Kidney (tissue), 13 donors: ENCODE measurements at regions not wholly inside any gene's neighbourhood (a gene's known extent, or its start where the extent isn't known, plus 50 kb on each side); places are given as distances from the start of the nearest gene placed in this dataset.

ENCODE experiments used
- DNase-seq, 5 donors: peaks; one replicate each; pipeline ENCODE4 v3.0.0-alpha.2; 2013 to 2020
- FAIRE-seq: peaks from 2 replicates; lab custom pipeline; 2012; peaks lifted over from hg19 to GRCh38; lab: Jason Lieb, UNC
- H3K27ac ChIP-seq, 2 donors: one replicate each; pipeline ENCODE4 v1.7.0; 2013; ENCODE audit warnings: low read depth in 2 of 2, low read length in 2 of 2, inconsistent platforms in 1 of 2
- H3K27me3 ChIP-seq: one replicate; pipeline ENCODE4 v1.7.1; 2013; ENCODE audit warnings: low read length, inconsistent platforms; ENCODE audit not compliant: control insufficient read depth, insufficient read depth
- H3K36me3 ChIP-seq, 3 donors: one replicate each; pipeline versions ENCODE4 v1.7.0 to v1.7.1; 2013; ENCODE audit warnings: low read length in 3 of 3, control low read depth in 1 of 3, inconsistent platforms in 1 of 3; ENCODE audit not compliant: insufficient read depth in 3 of 3, control insufficient read depth in 2 of 3
- H3K4me1 ChIP-seq, 3 donors: one replicate each; pipeline versions ENCODE4 v1.7.0 to v1.7.1; 2013; ENCODE audit warnings: low read length in 3 of 3, inconsistent platforms in 1 of 3, low read depth in 1 of 3; ENCODE audit not compliant: control insufficient read depth in 2 of 3, insufficient read depth in 2 of 3
- H3K4me3 ChIP-seq, 3 donors: one replicate each; pipeline versions ENCODE4 v1.7.0 to v1.8.1; 2013; ENCODE audit warnings: low read length in 3 of 3, control low read depth in 1 of 3, inconsistent platforms in 1 of 3
- H3K9ac ChIP-seq, 3 donors: one replicate each; pipeline versions ENCODE4 v1.7.0 to v1.7.1; 2013; ENCODE audit warnings: low read length in 3 of 3, control low read depth in 1 of 3, inconsistent platforms in 1 of 3
- H3K9me3 ChIP-seq, 3 donors: one replicate each; pipeline versions ENCODE4 v1.7.0 to v1.7.1; 2013; ENCODE audit warnings: low read length in 3 of 3, control low read depth in 1 of 3, inconsistent platforms in 1 of 3; ENCODE audit not compliant: control insufficient read depth in 2 of 3, insufficient read depth in 1 of 3
- intact Hi-C: fragments of 100-400 bp; cut with DNase I; formaldehyde crosslinking; loops from one replicate; pipeline ENCODE4 v1.11.1; 2022
- TF ChIP-seq, protein P1 (sequence below): IDR thresholded peaks from 3 replicates; pipeline ENCODE4 v1.5.1; 2012; ENCODE audit warnings: mild to moderate bottlenecking, moderate library complexity, borderline replicate concordance; ENCODE audit not compliant: insufficient read depth; ENCODE audit errors: extremely low read depth
- donor health status: control.
- donor health status: control.
- donor health status: control.
- donor health status: control.
- donor health status: control.
- donor health status: DM: yes; HTN: yes; CAD: no.
- donor health status: Normal renal cell carcinoma (clear cell type).

DNA sequence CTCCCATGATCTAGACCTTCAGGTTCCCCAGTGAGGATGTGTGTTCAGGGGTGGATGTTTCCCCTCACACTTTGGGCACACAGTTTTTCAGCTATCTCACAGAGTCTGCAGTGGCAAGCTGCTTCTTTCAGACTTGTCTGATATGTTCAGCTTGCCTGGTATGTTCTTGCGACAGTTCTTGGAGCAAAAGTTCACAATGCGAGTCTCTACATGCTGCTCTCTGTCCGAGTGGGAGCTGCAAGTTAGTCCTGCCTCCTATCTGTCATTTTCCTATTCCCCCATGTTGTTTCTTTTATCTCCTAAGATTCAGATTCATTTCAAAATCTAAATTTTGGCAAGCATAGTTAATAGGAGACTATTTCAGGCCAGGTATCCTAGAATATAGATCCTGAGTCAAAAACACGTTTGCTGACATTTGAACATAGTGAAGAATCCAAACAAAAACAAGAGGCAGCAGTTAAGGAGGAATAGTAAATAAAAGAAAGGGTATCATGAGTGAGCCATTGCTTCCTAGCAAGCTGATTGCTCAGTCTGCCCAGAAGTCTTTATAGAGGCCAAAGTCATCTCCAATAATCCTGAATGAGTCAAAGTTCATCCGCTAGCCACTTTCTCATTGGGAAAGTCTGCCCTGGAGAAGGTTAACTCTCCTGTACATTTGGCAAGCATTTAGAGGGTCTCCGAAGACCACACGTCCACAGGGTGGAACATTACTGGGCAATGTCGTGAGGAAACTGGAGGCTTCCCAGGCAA is 140.2 kb upstream of the MOCS1 start:
- FAIRE-seq = no peak

DNA sequence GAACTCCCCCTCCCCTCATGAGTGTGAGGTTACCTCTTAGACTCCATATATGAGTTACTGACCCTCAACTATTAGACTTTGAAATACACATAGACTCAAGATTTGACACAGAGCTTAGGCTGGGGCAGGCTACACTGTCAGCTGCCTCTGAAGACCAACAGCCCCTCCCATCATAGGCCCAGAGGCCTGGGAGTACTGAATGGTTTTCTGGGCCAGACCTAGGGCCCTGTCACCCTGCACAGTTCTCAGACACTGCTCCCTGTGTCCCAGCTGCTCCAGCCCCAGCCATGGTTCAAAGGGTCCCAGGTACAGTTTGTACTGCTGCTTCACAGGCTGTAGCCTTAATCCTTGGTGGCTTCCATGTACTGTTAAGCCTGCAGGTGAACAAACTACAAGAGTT is 132.1 kb upstream of the MOCS1 start:
- no peak for DNase-seq
- no peak overlapping the region for H3K27ac ChIP-seq
- H3K9me3 ChIP-seq = peaks cover 0 to 3% (median 3%) of the 10 kb centered on the region in 3 donors
- H3K4me3 ChIP-seq = no peak overlapping the region
- TF ChIP-seq, protein P1, sequence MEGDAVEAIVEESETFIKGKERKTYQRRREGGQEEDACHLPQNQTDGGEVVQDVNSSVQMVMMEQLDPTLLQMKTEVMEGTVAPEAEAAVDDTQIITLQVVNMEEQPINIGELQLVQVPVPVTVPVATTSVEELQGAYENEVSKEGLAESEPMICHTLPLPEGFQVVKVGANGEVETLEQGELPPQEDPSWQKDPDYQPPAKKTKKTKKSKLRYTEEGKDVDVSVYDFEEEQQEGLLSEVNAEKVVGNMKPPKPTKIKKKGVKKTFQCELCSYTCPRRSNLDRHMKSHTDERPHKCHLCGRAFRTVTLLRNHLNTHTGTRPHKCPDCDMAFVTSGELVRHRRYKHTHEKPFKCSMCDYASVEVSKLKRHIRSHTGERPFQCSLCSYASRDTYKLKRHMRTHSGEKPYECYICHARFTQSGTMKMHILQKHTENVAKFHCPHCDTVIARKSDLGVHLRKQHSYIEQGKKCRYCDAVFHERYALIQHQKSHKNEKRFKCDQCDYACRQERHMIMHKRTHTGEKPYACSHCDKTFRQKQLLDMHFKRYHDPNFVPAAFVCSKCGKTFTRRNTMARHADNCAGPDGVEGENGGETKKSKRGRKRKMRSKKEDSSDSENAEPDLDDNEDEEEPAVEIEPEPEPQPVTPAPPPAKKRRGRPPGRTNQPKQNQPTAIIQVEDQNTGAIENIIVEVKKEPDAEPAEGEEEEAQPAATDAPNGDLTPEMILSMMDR = no peak
- no peaks in the 10 kb centered on the region for H3K27me3 ChIP-seq
- intact Hi-C loops = no loop called here
- H3K36me3 ChIP-seq = no peaks in the 10 kb centered on the region
- H3K4me1 ChIP-seq = no peaks in the 10 kb centered on the region
- FAIRE-seq = no peak
- no peak overlapping the region for H3K9ac ChIP-seq

More for the DNA sequence above, 140.2 kb upstream of the MOCS1 start:
- Histone ChIP-seq H3K4me3 (no peak overlapping the region), H3K27ac (no peak overlapping the region), H3K4me1 (no peaks in the 10 kb centered on the region), H3K27me3 (no peaks in the 10 kb centered on the region), H3K9ac (no peak overlapping the region), H3K9me3 (no peaks in the 10 kb centered on the region), H3K36me3 (no peaks in the 10 kb centered on the region)
- DNase-seq = no peak
- TF ChIP-seq, protein P1 = no peak
- intact Hi-C loops = no loop called here

DNA sequence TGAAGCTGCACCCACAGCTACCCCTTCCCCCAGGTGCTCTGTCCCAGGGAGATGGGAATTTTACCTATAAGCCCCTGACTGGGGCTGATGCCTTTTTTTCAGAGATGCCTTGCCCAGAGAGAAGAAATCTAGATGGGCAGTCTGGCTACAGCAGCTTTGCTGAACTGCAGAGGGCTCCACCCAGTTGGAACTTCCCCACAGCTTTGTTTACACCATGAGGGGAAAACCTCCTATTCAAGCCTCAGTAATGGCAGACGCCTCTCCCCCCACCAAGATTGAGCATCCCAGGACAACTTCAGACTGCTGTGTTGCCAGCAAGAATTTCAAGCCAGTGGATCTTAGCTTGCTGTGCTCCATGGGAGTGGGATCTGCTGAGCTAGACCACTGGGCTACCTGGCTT is 122.6 kb upstream of the MOCS1 start:
- no peak for FAIRE-seq
- H3K9ac ChIP-seq = no peak overlapping the region
- H3K27me3 ChIP-seq = no peaks in the 10 kb centered on the region
- no peaks in the 10 kb centered on the region for H3K4me1 ChIP-seq
- H3K4me3 ChIP-seq = no peak overlapping the region
- no peak overlapping the region for H3K27ac ChIP-seq
- no peaks in the 10 kb centered on the region for H3K36me3 ChIP-seq
- H3K9me3 ChIP-seq = no peaks in the 10 kb centered on the region
- DNase-seq = no peak
- TF ChIP-seq, protein P1 = no peak
- intact Hi-C loops = no loop called here
